Gastroesophageal sphincter (tissue), 4 donors: ENCODE measurements at regions not wholly inside any gene's neighbourhood (a gene's known extent, or its start where the extent isn't known, plus 50 kb on each side); places are given as distances from the start of the nearest gene placed in this dataset.

Experiments used
- ATAC-seq: fragments of 150-250 bp; one replicate; pipeline ENCODE4 v1.9.1; 2016; ENCODE audit warnings: mild to moderate bottlenecking, moderate library complexity
- H3K27ac ChIP-seq, 4 donors: fragments of 200-600 bp; sonication (generic) in 3 of 4; 1 replicate in 3 of 4; 2 replicates in 1 of 4; pipeline ENCODE4 v1.5.1; 2016 to 2019
- H3K27me3 ChIP-seq: fragments of 200-600 bp; sonication (generic); one replicate; pipeline ENCODE4 v1.5.1; 2019
- H3K36me3 ChIP-seq, 2 donors: fragments of 200-600 bp; sonication (generic); one replicate each; pipeline ENCODE4 v1.5.1; 2019; ENCODE audit warnings: control low read depth in 1 of 2
- H3K4me1 ChIP-seq, 3 donors: fragments of 200-600 bp; sonication (generic); 1 replicate in 2 of 3; 2 replicates in 1 of 3; pipeline ENCODE4 v1.5.1; 2016 to 2019; ENCODE audit warnings: control low read depth in 2 of 3
- H3K4me3 ChIP-seq, 2 donors: fragments of 200-600 bp; sonication (generic); one replicate each; pipeline ENCODE4 v1.5.1; 2019; ENCODE audit warnings: mild to moderate bottlenecking in 1 of 2, moderate library complexity in 1 of 2
- H3K9me3 ChIP-seq, 3 donors: fragments of 200-600 bp; sonication (generic); one replicate each; pipeline ENCODE4 v1.5.1; 2017 to 2019; ENCODE audit warnings: control low read depth in 2 of 3
- EP300 ChIP-seq: sonication (generic); formaldehyde crosslinking; IDR thresholded peaks from one replicate; pipeline ENCODE4 v1.6.1; 2017; ENCODE audit warnings: antibody characterized with exemption, mild to moderate bottlenecking
- POLR2A ChIP-seq, 2 donors: fragments of 450-650 bp; IDR thresholded peaks; one replicate each; pipeline ENCODE4 v1.6.1; 2017; ENCODE audit warnings: antibody characterized with exemption in 2 of 2, mild to moderate bottlenecking in 2 of 2, moderate library complexity in 1 of 2
- POLR2AphosphoS5 ChIP-seq: sonication (generic); formaldehyde crosslinking; IDR thresholded peaks from one replicate; pipeline ENCODE4 v1.6.1; 2017; ENCODE audit warnings: antibody characterized with exemption
- WGBS, 2 donors: methylation state at CpG; one replicate each; pipeline ENCODE4 v1.1.5; 2018; ENCODE audit warnings: low coverage in 1 of 2; 5-methylcytosine and 5-hydroxymethylcytosine counted together
- TF ChIP-seq, protein P1 (sequence below), 4 experiments: fragments of 200-600 bp in 2 of 4; fragments of 450-650 bp in 2 of 4; sonication (generic) in 1 of 4; IDR thresholded peaks; one replicate each; pipeline ENCODE4 v1.5.1; 2017 to 2019; ENCODE audit warnings: antibody characterized with exemption in 4 of 4, mild to moderate bottlenecking in 2 of 4, moderate library complexity in 2 of 4

DNA sequence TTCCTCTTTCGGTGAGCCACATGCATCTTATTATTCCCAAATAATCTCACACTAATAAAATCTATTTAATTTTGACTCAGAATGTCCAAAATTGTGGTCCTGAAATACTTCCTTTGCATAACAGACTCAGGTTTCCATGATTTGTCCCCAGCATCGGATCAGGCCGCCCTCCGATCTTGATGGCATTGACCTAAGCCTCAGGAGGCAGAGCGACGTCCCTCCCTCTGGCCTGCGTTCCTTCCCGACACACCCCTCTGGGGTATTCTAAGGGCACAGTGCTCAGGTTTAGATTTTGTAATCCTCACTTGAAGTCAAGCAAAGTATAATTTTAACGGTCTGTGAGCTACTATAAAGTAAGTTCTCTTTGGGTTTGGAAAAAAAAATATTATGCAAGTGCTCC is 857.7 kb downstream of the GALR1 start:
- Histone ChIP-seq H3K27ac (no peak overlapping the region), H3K36me3 (no peaks in the 10 kb centered on the region), H3K27me3 (no peaks in the 10 kb centered on the region), H3K9me3 (no peaks in the 10 kb centered on the region), H3K4me3 (no peak overlapping the region), H3K4me1 (no peaks in the 10 kb centered on the region)
- no peak for ATAC-seq
- TF ChIP-seq POLR2A (IDR thresholded peaks at IDR 0.05) (no peak), EP300 (no peak), POLR2AphosphoS5 (no peak)
- TF ChIP-seq, protein P1, sequence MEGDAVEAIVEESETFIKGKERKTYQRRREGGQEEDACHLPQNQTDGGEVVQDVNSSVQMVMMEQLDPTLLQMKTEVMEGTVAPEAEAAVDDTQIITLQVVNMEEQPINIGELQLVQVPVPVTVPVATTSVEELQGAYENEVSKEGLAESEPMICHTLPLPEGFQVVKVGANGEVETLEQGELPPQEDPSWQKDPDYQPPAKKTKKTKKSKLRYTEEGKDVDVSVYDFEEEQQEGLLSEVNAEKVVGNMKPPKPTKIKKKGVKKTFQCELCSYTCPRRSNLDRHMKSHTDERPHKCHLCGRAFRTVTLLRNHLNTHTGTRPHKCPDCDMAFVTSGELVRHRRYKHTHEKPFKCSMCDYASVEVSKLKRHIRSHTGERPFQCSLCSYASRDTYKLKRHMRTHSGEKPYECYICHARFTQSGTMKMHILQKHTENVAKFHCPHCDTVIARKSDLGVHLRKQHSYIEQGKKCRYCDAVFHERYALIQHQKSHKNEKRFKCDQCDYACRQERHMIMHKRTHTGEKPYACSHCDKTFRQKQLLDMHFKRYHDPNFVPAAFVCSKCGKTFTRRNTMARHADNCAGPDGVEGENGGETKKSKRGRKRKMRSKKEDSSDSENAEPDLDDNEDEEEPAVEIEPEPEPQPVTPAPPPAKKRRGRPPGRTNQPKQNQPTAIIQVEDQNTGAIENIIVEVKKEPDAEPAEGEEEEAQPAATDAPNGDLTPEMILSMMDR (IDR thresholded peaks at IDR 0.05) = no peak
- 75 to 86% methylated on average over 9 of the region's 9 CpGs for WGBS, 2 donors

DNA sequence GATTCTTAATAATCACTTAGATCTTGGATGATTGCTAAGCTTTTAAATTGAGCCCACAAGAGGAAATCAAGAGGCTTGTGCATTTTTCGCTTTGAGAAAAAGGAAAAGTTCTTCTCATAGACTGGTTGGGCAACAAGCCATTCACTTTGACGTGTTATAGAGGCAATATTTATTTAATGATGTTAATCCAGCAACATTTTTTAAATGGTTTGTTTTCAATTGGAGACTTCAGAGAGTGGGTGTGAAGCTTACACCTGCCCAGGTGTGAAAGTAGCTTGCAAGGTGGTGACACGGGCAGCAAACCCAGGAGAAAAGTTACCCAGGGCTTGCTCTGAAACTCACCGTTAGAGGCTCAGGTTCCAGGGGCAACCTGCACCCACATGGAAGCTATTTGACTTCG is 858.9 kb downstream of the GALR1 start:
- Histone ChIP-seq H3K4me3 (no peak overlapping the region), H3K4me1 (no peaks in the 10 kb centered on the region), H3K36me3 (no peaks in the 10 kb centered on the region), H3K27me3 (no peaks in the 10 kb centered on the region), H3K9me3 (no peaks in the 10 kb centered on the region), H3K27ac (no peak overlapping the region)
- TF ChIP-seq POLR2A (IDR thresholded peaks at IDR 0.05) (no peak), EP300 (no peak), POLR2AphosphoS5 (no peak)
- TF ChIP-seq, protein P1 (IDR thresholded peaks at IDR 0.05) = no peak
- ATAC-seq = no peak
- 48 to 58% methylated on average over 3 to 4 of the region's 5 CpGs for WGBS, 2 donors

DNA sequence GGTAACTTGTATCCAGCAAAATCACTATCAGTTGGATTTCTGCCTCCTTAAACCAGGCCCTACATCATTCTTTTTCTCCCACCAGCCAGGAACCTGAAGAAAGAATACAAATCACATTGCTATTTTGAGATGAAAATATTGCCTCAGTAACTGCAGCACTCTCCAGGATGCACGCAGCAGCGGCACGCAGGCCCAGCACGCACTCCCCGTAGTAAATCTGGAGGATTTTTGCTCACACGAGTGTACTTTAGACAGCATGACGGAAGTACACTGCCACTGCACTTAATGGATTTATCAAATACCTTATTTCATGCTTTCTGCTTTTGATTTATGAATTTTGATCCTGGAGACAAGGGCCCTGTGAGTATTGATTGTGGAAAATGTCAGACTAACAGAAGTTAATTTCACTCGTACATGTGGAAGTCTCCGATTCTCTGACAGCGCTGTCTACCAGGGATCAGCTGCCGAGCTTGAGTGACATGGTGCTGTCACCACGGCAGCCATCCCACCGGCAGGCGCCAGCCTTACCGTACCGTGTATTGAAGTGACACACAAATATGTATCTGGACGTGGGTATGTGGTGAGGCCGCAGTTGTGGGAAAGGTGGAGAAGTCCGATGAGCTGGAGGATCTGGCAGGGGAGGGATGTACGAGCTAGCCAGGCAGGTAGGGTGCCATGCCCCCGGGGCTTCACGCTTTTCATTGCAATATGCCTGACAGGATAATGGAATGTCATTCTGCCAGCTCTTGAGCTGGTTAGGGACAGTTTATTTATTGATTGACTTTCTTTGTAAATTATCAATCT is 863.7 kb downstream of the GALR1 start:
- peaks cover 0 to 8% (median 0%) of the 10 kb centered on the region in 3 donors for H3K9me3 ChIP-seq
- 89% methylated on average over 8 to 20 of the region's 22 CpGs for WGBS, 2 donors
- H3K4me1 ChIP-seq = no peaks in the 10 kb centered on the region
- H3K27me3 ChIP-seq = no peaks in the 10 kb centered on the region
- no peaks in the 10 kb centered on the region for H3K36me3 ChIP-seq
- no peak overlapping the region for H3K27ac ChIP-seq
- H3K4me3 ChIP-seq = no peak overlapping the region
- ATAC-seq = no peak
- no peak for TF ChIP-seq POLR2AphosphoS5
- TF ChIP-seq EP300 = no peak
- TF ChIP-seq, protein P1 (IDR thresholded peaks at IDR 0.05) = no peak
- no peak for TF ChIP-seq POLR2A (IDR thresholded peaks at IDR 0.05)

DNA sequence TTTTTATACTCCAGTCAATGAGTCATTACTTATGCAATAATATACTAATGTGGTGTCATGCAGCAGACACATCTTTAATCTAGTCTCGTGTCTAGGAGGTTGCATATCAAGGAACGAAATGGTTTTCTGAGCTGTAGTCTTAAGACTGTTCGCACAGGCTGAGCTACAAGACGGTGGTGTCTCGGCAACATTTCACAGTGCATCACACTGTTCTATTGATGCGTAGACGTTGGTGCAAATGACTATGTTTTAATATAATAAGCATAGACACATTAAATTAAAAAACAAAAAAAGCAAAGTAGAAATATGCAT is 864.2 kb downstream of the GALR1 start:
- no peak for ATAC-seq
- 86 to 91% methylated on average over 7 of the region's 7 CpGs for WGBS, 2 donors
- Histone ChIP-seq H3K9me3 (peaks cover 0 to 8% (median 0%) of the 10 kb centered on the region in 3 donors), H3K36me3 (no peaks in the 10 kb centered on the region), H3K4me1 (no peaks in the 10 kb centered on the region), H3K27ac (no peak overlapping the region), H3K4me3 (no peak overlapping the region), H3K27me3 (no peaks in the 10 kb centered on the region)
- TF ChIP-seq, protein P1 (IDR thresholded peaks at IDR 0.05) = no peak
- no peak for TF ChIP-seq POLR2A (IDR thresholded peaks at IDR 0.05)
- TF ChIP-seq EP300 = no peak
- no peak for TF ChIP-seq POLR2AphosphoS5

DNA sequence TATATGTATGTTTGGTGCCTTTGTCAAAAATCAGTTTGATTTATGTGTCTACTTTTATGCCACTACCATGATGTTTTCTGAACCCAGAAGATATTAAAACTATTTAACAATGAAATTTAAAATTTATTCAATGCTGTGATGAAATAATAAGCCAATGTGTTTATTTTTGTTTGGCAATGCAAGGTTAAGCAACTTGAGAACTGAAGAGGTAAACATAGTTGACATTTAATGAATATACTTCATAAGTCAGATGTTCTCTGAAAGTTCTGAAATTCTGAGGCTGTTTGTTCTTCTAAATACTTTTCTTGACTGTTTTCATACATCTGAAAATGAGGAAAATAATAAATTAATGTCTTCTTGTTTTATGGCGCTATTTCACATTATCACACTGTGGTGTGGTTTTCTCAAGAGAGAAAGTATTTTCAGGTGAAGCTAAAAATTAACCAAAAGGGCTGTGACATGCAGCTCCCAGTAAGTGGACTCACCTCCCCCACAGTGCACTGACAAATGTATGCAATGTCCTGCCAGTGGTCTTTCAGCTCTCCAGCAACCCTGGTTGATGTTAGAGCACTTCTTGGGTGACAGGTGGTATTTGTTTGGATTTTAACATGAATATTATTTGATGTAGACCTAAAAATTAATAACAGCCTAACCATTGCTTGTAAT is 863.6 kb upstream of the SALL3 start:
- WGBS, 2 donors = 100% methylated on average over 1 of the region's 1 CpG
- H3K4me3 ChIP-seq = no peak overlapping the region
- no peaks in the 10 kb centered on the region for H3K4me1 ChIP-seq
- H3K27ac ChIP-seq = no peak overlapping the region
- no peak for ATAC-seq
- no peaks in the 10 kb centered on the region for H3K27me3 ChIP-seq
- peaks cover 0 to 8% (median 0%) of the 10 kb centered on the region in 3 donors for H3K9me3 ChIP-seq
- TF ChIP-seq POLR2A (IDR thresholded peaks at IDR 0.05) = no peak
- TF ChIP-seq POLR2AphosphoS5 = no peak
- TF ChIP-seq EP300 = no peak
- TF ChIP-seq, protein P1 (IDR thresholded peaks at IDR 0.05) = no peak
- no peaks in the 10 kb centered on the region for H3K36me3 ChIP-seq
